ENCODE measurements at regions not wholly inside any gene's neighbourhood (a gene's known extent, or its start where the extent isn't known, plus 50 kb on each side); places are given as distances from the start of the nearest gene placed in this dataset.

GRCh38 chr4:36651253-36651652, 369.8 kb downstream of the DTHD1 start:
- TF ChIP-seq CTCF (IDR thresholded peaks at IDR 0.05; ENCODE audit: unreplicated experiment), result no peak
- Mint-ChIP-seq H3K36me3 (ENCODE audit: insufficient read depth) (no peaks in the 10 kb centered on the region), H3K4me3 (ENCODE audit: low read depth) (no peak overlapping the region), H3K27ac (no peak overlapping the region), H3K4me1 (ENCODE audit: low read depth) (no peaks in the 10 kb centered on the region), H3K9me3 (ENCODE audit: low read depth) (no peaks in the 10 kb centered on the region), H3K27me3 (no peaks in the 10 kb centered on the region)
- no peak for DNase-seq (ENCODE audit: low spot score, unreplicated experiment)

DNA sequence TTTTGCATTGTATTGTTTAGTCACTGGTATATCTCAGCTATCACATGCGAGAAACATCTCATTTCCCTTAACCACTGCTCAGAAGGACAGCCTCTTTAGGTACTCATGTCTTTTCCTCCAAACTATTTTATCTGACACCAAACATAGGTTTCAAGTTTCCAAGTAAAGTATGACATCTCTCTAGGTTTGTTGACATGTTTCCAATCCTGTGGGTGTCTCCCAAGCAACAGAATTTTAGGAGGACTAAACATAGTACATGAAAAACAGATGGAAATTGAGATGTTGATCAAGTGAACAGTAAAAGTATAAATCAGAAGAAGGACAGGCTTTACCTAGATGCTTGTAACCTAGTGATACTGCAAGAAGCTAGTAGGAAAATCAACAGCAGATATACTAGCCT, 371.4 kb downstream of the DTHD1 start:
- no peak overlapping the region for H3K27ac Mint-ChIP-seq
- no peaks in the 10 kb centered on the region for H3K9me3 Mint-ChIP-seq (ENCODE audit: low read depth)
- H3K4me1 Mint-ChIP-seq (ENCODE audit: low read depth), result no peaks in the 10 kb centered on the region
- TF ChIP-seq CTCF (IDR thresholded peaks at IDR 0.05; ENCODE audit: unreplicated experiment), result no peak
- H3K36me3 Mint-ChIP-seq (ENCODE audit: insufficient read depth), result no peaks in the 10 kb centered on the region
- H3K4me3 Mint-ChIP-seq (ENCODE audit: low read depth), result no peak overlapping the region
- H3K27me3 Mint-ChIP-seq, result no peaks in the 10 kb centered on the region
- DNase-seq (ENCODE audit: low spot score, unreplicated experiment), result no peak

DNA sequence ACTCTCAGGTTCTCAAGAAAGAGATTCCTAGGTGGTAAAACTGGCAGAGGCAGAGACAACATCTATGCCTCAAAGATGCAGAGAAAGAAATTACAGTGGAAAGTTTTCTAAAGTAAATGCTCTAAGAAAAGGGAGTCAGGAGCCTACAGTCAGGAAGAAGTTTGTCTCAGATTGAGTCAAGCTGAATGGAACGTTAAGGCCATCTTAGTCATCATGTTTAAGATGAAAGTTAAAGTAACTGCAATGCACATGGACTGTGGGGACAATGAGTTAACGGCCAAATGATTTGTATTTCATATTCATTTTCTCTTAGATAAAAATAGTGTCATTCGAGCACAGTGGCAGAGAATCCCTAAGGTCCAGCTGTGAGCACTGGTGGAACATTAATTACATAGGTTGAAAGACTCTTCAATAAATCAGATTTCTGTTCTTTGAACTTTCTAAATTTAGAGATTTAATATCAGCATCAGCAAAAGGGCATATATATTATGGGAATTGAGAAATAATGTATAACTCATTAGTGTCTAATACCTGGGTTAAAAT, 384.6 kb downstream of the DTHD1 start:
- TF ChIP-seq CTCF (IDR thresholded peaks at IDR 0.05; ENCODE audit: unreplicated experiment), result no peak
- H3K4me1 Mint-ChIP-seq (ENCODE audit: low read depth), result no peaks in the 10 kb centered on the region
- H3K4me3 Mint-ChIP-seq (ENCODE audit: low read depth), result no peak overlapping the region
- no peak overlapping the region for H3K27ac Mint-ChIP-seq
- DNase-seq (ENCODE audit: low spot score, unreplicated experiment), result no peak
- no peaks in the 10 kb centered on the region for H3K27me3 Mint-ChIP-seq
- H3K9me3 Mint-ChIP-seq (ENCODE audit: low read depth), result peaks cover 6% of the 10 kb centered on the region
- H3K36me3 Mint-ChIP-seq (ENCODE audit: insufficient read depth), result no peaks in the 10 kb centered on the region

DNA sequence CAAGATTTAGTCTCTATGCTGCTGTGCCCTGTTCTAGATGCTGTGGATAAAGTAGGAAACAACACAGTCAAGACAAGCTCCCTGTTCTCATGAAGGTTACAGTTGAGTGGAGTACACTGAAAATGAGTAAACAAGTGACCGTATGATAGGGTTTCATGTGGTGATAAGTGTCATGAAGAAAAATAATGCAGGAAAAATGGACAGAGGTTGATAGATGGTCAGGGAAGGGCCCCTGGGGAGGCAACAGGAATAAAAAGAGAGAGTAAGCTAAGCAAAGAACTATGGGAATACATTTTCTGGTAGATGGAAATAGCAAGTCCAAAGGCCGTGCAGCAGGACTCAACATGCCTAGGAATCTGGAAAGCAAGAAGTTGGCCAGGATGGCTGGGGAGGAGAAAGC, 394.0 kb downstream of the DTHD1 start:
- TF ChIP-seq CTCF (IDR thresholded peaks at IDR 0.05; ENCODE audit: unreplicated experiment), result no peak
- Mint-ChIP-seq H3K36me3 (ENCODE audit: insufficient read depth) (no peaks in the 10 kb centered on the region), H3K27me3 (no peaks in the 10 kb centered on the region), H3K4me1 (ENCODE audit: low read depth) (peaks cover 2% of the 10 kb centered on the region), H3K9me3 (ENCODE audit: low read depth) (no peaks in the 10 kb centered on the region), H3K27ac (no peak overlapping the region), H3K4me3 (ENCODE audit: low read depth) (no peak overlapping the region)
- DNase-seq (ENCODE audit: low spot score, unreplicated experiment), result no peak

- no peak overlapping the region for H3K4me3 Mint-ChIP-seq (ENCODE audit: low read depth)
- no peak for TF ChIP-seq CTCF (IDR thresholded peaks at IDR 0.05; ENCODE audit: unreplicated experiment)
- no peaks in the 10 kb centered on the region for H3K27me3 Mint-ChIP-seq
- H3K36me3 Mint-ChIP-seq (ENCODE audit: insufficient read depth), result no peaks in the 10 kb centered on the region
- no peak overlapping the region for H3K27ac Mint-ChIP-seq
- H3K9me3 Mint-ChIP-seq (ENCODE audit: low read depth), result no peaks in the 10 kb centered on the region
- DNase-seq (ENCODE audit: low spot score, unreplicated experiment), result no peak
- peaks cover 2% of the 10 kb centered on the region for H3K4me1 Mint-ChIP-seq (ENCODE audit: low read depth)
Observed at GRCh38 chr4:36676139-36677050, 395.0 kb downstream of the DTHD1 start.
